Liver (tissue), 8 donors: ENCODE measurements at regions not wholly inside any gene's neighbourhood (a gene's known extent, or its start where the extent isn't known, plus 50 kb on each side); places are given as distances from the start of the nearest gene placed in this dataset.

ENCODE experiments used
- DNase-seq: peaks from one replicate; pipeline ENCODE4 v3.0.0-alpha.2; 2017; ENCODE audit warnings: low spot score
- H3K27ac ChIP-seq, 2 donors: one replicate each; pipeline ENCODE4 v1.7.0; 2013; ENCODE audit warnings: inconsistent platforms in 2 of 2, low read length in 2 of 2, control low read depth in 1 of 2, low read depth in 1 of 2, mild to moderate bottlenecking in 1 of 2
- H3K27me3 ChIP-seq, 4 donors: one replicate each; pipeline versions ENCODE4 v1.6.1 to v1.7.0; 2013; ENCODE audit warnings: low read length in 3 of 4, inconsistent platforms in 1 of 4, mild to moderate bottlenecking in 1 of 4, moderate library complexity in 1 of 4; ENCODE audit not compliant: control insufficient read depth in 4 of 4, insufficient read depth in 4 of 4
- H3K36me3 ChIP-seq, 4 donors: one replicate each; pipeline versions ENCODE4 v1.6.1 to v1.7.0; 2013; ENCODE audit warnings: low read length in 3 of 4, mild to moderate bottlenecking in 3 of 4, low read depth in 1 of 4, moderate library complexity in 1 of 4; ENCODE audit not compliant: control insufficient read depth in 4 of 4, insufficient read depth in 3 of 4
- H3K4me1 ChIP-seq, 4 donors: one replicate each; pipeline versions ENCODE4 v1.6.1 to v1.7.0; 2013; ENCODE audit warnings: low read length in 3 of 4, mild to moderate bottlenecking in 3 of 4, moderate library complexity in 1 of 4; ENCODE audit not compliant: control insufficient read depth in 4 of 4, insufficient read depth in 4 of 4
- H3K4me3 ChIP-seq, 3 donors: one replicate each; pipeline versions ENCODE4 v1.6.1 to v1.7.0; 2013; ENCODE audit warnings: low read length in 3 of 3, control low read depth in 1 of 3, low read depth in 1 of 3, mild to moderate bottlenecking in 1 of 3
- H3K9ac ChIP-seq, 2 donors: one replicate each; pipeline ENCODE4 v1.7.0; 2013; ENCODE audit warnings: low read length in 2 of 2, mild to moderate bottlenecking in 2 of 2, moderate library complexity in 2 of 2, control low read depth in 1 of 2, low read depth in 1 of 2
- H3K9me3 ChIP-seq, 4 donors: one replicate each; pipeline versions ENCODE4 v1.6.1 to v1.7.0; 2013; ENCODE audit warnings: low read length in 3 of 4; ENCODE audit not compliant: control insufficient read depth in 4 of 4
- CTCF ChIP-seq: fragments of 150-350 bp; IDR thresholded peaks from 2 replicates; pipeline ENCODE4 v1.5.1; 2017; ENCODE audit warnings: improper control_type of control experiment, low read depth, low read length; ENCODE audit not compliant: missing input control
- FOXA1 ChIP-seq: IDR thresholded peaks from 2 replicates; pipeline ENCODE4 v1.6.1; 2016; ENCODE audit warnings: antibody characterized with exemption
- HNF4A ChIP-seq, 2 donors: conservative IDR thresholded peaks; 2 replicates each; pipeline ENCODE4 v1.6.1; 2016; ENCODE audit warnings: antibody characterized with exemption in 2 of 2, mild to moderate bottlenecking in 2 of 2
- HNF4G ChIP-seq: IDR thresholded peaks from 2 replicates; pipeline ENCODE4 v1.6.1; 2016; ENCODE audit warnings: antibody characterized with exemption
- JUND ChIP-seq, 2 donors: IDR thresholded peaks; 2 replicates each; pipeline ENCODE4 v1.6.1; 2016; ENCODE audit warnings: antibody characterized with exemption in 2 of 2
- NR2F2 ChIP-seq: IDR thresholded peaks from 2 replicates; pipeline ENCODE4 v1.6.1; 2016; ENCODE audit warnings: antibody characterized with exemption
- SP1 ChIP-seq: IDR thresholded peaks from 2 replicates; pipeline ENCODE4 v1.6.1; 2018; ENCODE audit warnings: antibody characterized with exemption, mild to moderate bottlenecking
- TAF1 ChIP-seq: conservative IDR thresholded peaks from 2 replicates; pipeline ENCODE4 v1.6.1; 2016; ENCODE audit warnings: antibody characterized with exemption, mild to moderate bottlenecking
- ZBTB33 ChIP-seq: IDR thresholded peaks from 2 replicates; pipeline ENCODE4 v1.6.1; 2016; ENCODE audit warnings: antibody characterized with exemption
- WGBS: extraction: QIAGEN DNeasy Blood & Tissue Kit; methylation state at CpG from one replicate; pipeline ENCODE4 v1.1.7; 2013; 5-methylcytosine and 5-hydroxymethylcytosine counted together
- TF ChIP-seq, protein P1 (sequence below): IDR thresholded peaks from 2 replicates; pipeline ENCODE4 v1.6.1; 2016; ENCODE audit warnings: antibody characterized with exemption, mild to moderate bottlenecking
- donor health status: healthy.
- donor health status: healthy.
- donor health status: healthy.
- donor health status: healthy.
- donor health status: healthy.

- H3K36me3 ChIP-seq: no peaks in the 10 kb centered on the region
- H3K4me1 ChIP-seq: no peaks in the 10 kb centered on the region
- H3K9me3 ChIP-seq: no peaks in the 10 kb centered on the region
- H3K27me3 ChIP-seq: no peaks in the 10 kb centered on the region
- H3K4me3 ChIP-seq: no peak overlapping the region
- no peak for TF ChIP-seq FOXA1
- no peak for TF ChIP-seq JUND (IDR thresholded peaks at IDR 0.05)
- no peak for TF ChIP-seq TAF1
- no peak for TF ChIP-seq HNF4A (conservative IDR thresholded peaks at IDR 0.05)
- TF ChIP-seq ZBTB33: no peak
- no peak for TF ChIP-seq SP1
- TF ChIP-seq NR2F2: no peak
- no peak for TF ChIP-seq HNF4G
- H3K27ac ChIP-seq: no peak overlapping the region
- H3K9ac ChIP-seq: no peak overlapping the region
- no peak for DNase-seq
- WGBS: 53% methylated on average over 2 of the region's 2 CpGs
Measured at GRCh38 chr2:221001381-221001801, 570.7 kb downstream of the EPHA4 start.

DNA sequence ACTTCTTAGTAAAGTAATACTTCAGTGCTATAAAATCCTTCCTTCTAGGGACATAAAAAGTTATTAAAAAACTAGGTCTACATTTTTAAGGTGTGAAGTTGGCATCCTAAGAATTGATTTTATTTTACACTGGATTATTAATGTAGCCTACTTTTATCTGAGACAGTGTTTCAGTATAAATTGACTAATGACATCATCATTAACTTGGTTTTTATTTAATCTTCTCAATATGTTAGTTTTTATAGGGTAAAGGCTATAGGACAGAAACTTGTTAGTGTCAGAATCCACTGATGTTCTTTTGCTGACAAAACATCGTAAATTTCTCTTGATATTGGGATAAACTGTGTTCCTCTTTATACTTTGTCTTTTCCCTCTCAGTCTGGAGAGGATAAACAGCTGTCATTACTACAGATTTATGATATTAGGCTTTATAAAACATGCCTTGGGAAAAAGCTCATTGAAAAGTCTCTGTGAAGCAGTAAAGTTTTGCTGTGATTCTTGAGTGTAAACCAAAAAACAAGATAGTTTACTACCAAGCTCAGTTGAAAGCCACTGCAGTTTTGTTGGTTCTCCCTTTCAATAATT, 569.9 kb downstream of the EPHA4 start:
- H3K4me3 ChIP-seq: no peak overlapping the region
- H3K9ac ChIP-seq: no peak overlapping the region
- H3K27me3 ChIP-seq: no peaks in the 10 kb centered on the region
- no peak overlapping the region for H3K27ac ChIP-seq
- no peaks in the 10 kb centered on the region for H3K9me3 ChIP-seq
- WGBS: 5% methylated on average over 1 of the region's 1 CpG
- H3K4me1 ChIP-seq: no peaks in the 10 kb centered on the region
- no peaks in the 10 kb centered on the region for H3K36me3 ChIP-seq
- DNase-seq: no peak
- TF ChIP-seq TAF1: no peak
- TF ChIP-seq, protein P1, sequence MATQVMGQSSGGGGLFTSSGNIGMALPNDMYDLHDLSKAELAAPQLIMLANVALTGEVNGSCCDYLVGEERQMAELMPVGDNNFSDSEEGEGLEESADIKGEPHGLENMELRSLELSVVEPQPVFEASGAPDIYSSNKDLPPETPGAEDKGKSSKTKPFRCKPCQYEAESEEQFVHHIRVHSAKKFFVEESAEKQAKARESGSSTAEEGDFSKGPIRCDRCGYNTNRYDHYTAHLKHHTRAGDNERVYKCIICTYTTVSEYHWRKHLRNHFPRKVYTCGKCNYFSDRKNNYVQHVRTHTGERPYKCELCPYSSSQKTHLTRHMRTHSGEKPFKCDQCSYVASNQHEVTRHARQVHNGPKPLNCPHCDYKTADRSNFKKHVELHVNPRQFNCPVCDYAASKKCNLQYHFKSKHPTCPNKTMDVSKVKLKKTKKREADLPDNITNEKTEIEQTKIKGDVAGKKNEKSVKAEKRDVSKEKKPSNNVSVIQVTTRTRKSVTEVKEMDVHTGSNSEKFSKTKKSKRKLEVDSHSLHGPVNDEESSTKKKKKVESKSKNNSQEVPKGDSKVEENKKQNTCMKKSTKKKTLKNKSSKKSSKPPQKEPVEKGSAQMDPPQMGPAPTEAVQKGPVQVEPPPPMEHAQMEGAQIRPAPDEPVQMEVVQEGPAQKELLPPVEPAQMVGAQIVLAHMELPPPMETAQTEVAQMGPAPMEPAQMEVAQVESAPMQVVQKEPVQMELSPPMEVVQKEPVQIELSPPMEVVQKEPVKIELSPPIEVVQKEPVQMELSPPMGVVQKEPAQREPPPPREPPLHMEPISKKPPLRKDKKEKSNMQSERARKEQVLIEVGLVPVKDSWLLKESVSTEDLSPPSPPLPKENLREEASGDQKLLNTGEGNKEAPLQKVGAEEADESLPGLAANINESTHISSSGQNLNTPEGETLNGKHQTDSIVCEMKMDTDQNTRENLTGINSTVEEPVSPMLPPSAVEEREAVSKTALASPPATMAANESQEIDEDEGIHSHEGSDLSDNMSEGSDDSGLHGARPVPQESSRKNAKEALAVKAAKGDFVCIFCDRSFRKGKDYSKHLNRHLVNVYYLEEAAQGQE: no peak
- TF ChIP-seq CTCF: no peak
- TF ChIP-seq ZBTB33: no peak
- TF ChIP-seq SP1: no peak
- TF ChIP-seq FOXA1: no peak
